ENCODE measurements at regions not wholly inside any gene's neighbourhood (a gene's known extent, or its start where the extent isn't known, plus 50 kb on each side); places are given as distances from the start of the nearest gene placed in this dataset.

GRCh38 chr4:81580346-81580993 lies 108.8 kb upstream of the RASGEF1B start:
- no peak for DNase-seq

- DNase-seq: no peak
Observed at GRCh38 chr4:81577392-81577791, 105.7 kb upstream of the RASGEF1B start.

GRCh38 chr4:81574991-81575390 lies 103.3 kb upstream of the RASGEF1B start:
- DNase-seq: no peak

- no peak for DNase-seq
Observed at GRCh38 chr4:81573840-81574239, 102.1 kb upstream of the RASGEF1B start.

- no peak for DNase-seq
Observed at GRCh38 chr4:81572402-81572801, 100.7 kb upstream of the RASGEF1B start.

- DNase-seq: no peak
Observed at GRCh38 chr4:81571105-81571504, 99.4 kb upstream of the RASGEF1B start.

- no peak for DNase-seq
Observed at GRCh38 chr4:81566161-81566591, 94.5 kb upstream of the RASGEF1B start.

GRCh38 chr4:81565142-81565870 lies 93.6 kb upstream of the RASGEF1B start:
- no peak for DNase-seq

- DNase-seq: no peak
Observed at GRCh38 chr4:81564025-81564424, 92.3 kb upstream of the RASGEF1B start.

- DNase-seq: peak in 1 of 5 donors; percentile 40
Observed at GRCh38 chr4:81562093-81562492, 90.4 kb upstream of the RASGEF1B start.

- DNase-seq: no peak
Observed at GRCh38 chr4:81557306-81557705, 85.6 kb upstream of the RASGEF1B start.

GRCh38 chr4:81555489-81555888 lies 83.8 kb upstream of the RASGEF1B start:
- DNase-seq: no peak

GRCh38 chr4:81552086-81552485 lies 80.4 kb upstream of the RASGEF1B start:
- no peak for DNase-seq

GRCh38 chr4:81550388-81550859 lies 78.7 kb upstream of the RASGEF1B start:
- no peak for DNase-seq

- no peak for DNase-seq
Observed at GRCh38 chr4:81549984-81550383, 78.3 kb upstream of the RASGEF1B start.

- no peak for DNase-seq
Observed at GRCh38 chr4:81546777-81547176, 75.1 kb upstream of the RASGEF1B start.

- no peak for DNase-seq
Observed at GRCh38 chr4:81541161-81541945, 69.6 kb upstream of the RASGEF1B start.

GRCh38 chr4:81538716-81539427 lies 67.2 kb upstream of the RASGEF1B start:
- no peak for DNase-seq

- no peak for DNase-seq
Observed at GRCh38 chr4:81531410-81531809, 59.7 kb upstream of the RASGEF1B start.

GRCh38 chr4:81528979-81529378 lies 57.3 kb upstream of the RASGEF1B start:
- DNase-seq: no peak

GRCh38 chr4:81528200-81528599 lies 56.5 kb upstream of the RASGEF1B start:
- DNase-seq: no peak

- DNase-seq: no peak
Observed at GRCh38 chr4:81527709-81528108, 56.0 kb upstream of the RASGEF1B start.

GRCh38 chr4:81527115-81527514 lies 55.4 kb upstream of the RASGEF1B start:
- no peak for DNase-seq
